Activated naive CD4-positive, alpha-beta T cell treated with anti-CD3 and anti-CD28 coated beads, Interleukin-2, amount 10 ng/mL, durations not matched to agents 7 days and 5 days (primary cell): ENCODE measurements at regions not wholly inside any gene's neighbourhood (a gene's known extent, or its start where the extent isn't known, plus 50 kb on each side); places are given as distances from the start of the nearest gene placed in this dataset.
"Not testable (repeated sequence)": the region's sequence is repeated elsewhere in the genome, so short reads cannot be mapped to it uniquely, and the experiment has no call there.

ENCODE experiments used
- CTCF ChIA-PET: fragments of 350-600 bp; sonication (Branson Sonifier 250); formaldehyde crosslinking; loops from one replicate; lab custom pipeline; 2021; ENCODE audit warnings: antibody characterized with exemption; lab: Charles Lee
- DNase-seq: peaks from one replicate; pipeline ENCODE4 v3.0.0-alpha.2; 2020
- H3K27ac Mint-ChIP-seq: one replicate; pipeline ENCODE4 v1.8.0; 2021; ENCODE audit warnings: mild to moderate bottlenecking, moderate library complexity, mixed read lengths
- H3K27me3 Mint-ChIP-seq: one replicate; pipeline ENCODE4 v1.8.0; 2021; ENCODE audit warnings: mild to moderate bottlenecking, mixed read lengths
- H3K36me3 Mint-ChIP-seq: one replicate; pipeline ENCODE4 v1.8.0; 2021; ENCODE audit warnings: mixed read lengths
- H3K4me1 Mint-ChIP-seq: one replicate; pipeline ENCODE4 v1.8.0; 2021; ENCODE audit warnings: mixed read lengths
- H3K4me3 Mint-ChIP-seq: one replicate; pipeline ENCODE4 v1.8.0; 2021; ENCODE audit warnings: mild to moderate bottlenecking, moderate library complexity, mixed read lengths
- H3K9me3 Mint-ChIP-seq: one replicate; pipeline ENCODE4 v1.8.0; 2021; ENCODE audit warnings: mixed read lengths

DNA sequence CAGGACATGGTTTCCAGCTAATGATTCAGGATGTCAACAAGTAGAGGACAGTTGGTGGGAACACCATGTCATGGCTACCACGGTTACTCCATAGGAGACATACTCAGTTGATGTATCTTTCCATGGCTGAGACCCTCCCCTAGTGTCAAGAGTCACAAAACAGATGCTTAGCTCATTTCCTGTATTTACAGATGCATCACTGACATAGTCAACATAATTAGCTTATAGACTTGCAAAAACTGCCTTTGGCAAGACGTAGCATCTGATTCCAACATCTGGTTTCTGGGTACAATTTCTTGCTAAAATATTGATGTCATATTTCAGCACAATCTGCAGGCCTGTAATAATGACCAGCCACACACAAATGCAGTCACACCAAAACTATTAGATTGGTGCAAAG, 550.3 kb downstream of the FAM181B start:
- H3K36me3 Mint-ChIP-seq, result no peaks in the 10 kb centered on the region
- CTCF ChIA-PET, result no interaction called here
- H3K27ac Mint-ChIP-seq, result no peak overlapping the region
- no peak for DNase-seq
- no peaks in the 10 kb centered on the region for H3K9me3 Mint-ChIP-seq
- H3K27me3 Mint-ChIP-seq, result no peaks in the 10 kb centered on the region
- no peaks in the 10 kb centered on the region for H3K4me1 Mint-ChIP-seq
- no peak overlapping the region for H3K4me3 Mint-ChIP-seq

DNA sequence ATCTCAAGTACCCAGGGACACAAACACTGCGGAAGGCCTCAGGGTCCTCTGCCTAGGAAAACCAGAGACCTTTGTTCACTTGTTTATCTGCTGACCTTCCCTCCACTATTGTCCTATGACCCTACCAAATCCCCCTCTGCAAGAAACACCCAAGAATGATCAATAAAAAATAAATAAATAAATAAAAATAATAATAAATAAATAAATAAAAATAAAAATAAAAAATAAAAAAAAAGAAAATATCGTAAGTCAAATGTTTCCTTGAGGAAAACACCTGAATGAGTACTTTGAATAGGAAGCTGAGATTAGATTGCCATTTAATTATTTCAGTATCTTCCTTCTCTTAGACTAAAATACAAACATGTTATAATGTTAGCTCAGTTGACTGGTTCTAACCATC, 551.0 kb downstream of the FAM181B start:
- H3K9me3 Mint-ChIP-seq, H3K4me3 Mint-ChIP-seq, H3K27ac Mint-ChIP-seq, H3K27me3 Mint-ChIP-seq, DNase-seq, H3K4me1 Mint-ChIP-seq, CTCF ChIA-PET, H3K36me3 Mint-ChIP-seq: not testable (repeated sequence)

DNA sequence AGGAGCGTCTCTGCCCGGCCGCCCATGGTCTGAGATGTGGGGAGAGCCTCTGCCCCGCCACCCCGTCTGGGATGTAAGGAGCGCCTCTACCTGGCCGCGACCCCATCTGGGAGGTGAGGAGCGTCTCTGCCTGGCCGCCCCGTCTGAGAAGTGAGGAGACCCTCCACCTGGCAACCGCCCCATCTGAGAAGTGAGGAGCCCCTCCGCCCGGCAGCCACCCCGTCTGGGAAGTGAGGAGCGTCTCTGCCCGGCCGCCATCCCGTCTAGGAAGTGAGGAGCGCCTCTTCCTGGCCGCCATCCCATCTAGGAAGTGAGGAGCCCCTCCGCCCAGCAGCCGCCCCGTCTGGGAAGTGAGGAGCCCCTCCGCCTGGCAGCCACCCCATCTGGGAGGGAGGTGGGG, 551.9 kb downstream of the FAM181B start:
- CTCF ChIA-PET, H3K4me1 Mint-ChIP-seq, H3K36me3 Mint-ChIP-seq, H3K9me3 Mint-ChIP-seq, DNase-seq, H3K4me3 Mint-ChIP-seq, H3K27me3 Mint-ChIP-seq, H3K27ac Mint-ChIP-seq: not testable (repeated sequence)

DNA sequence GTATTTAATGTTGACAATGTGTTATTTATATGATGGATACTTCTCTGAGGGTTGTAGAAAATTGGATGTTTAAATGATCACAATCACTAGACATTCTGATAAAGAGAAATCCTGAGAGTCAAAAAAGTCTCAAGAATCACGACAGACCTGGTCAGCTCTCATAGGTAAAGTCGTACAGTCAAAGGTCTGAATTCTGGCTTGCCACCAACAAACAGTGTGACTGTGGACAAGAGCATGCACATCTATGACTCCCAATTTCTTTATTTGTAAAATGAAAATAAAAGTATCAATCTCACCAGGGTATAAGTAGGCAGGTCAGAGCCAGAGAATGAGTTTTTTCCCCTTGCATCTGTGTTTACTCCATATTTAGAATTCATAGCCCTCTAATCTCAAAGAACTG, 556.7 kb downstream of the FAM181B start:
- Mint-ChIP-seq H3K27me3 (no peaks in the 10 kb centered on the region), H3K27ac (no peak overlapping the region), H3K4me3 (no peak overlapping the region), H3K9me3 (no peaks in the 10 kb centered on the region), H3K36me3 (no peaks in the 10 kb centered on the region), H3K4me1 (no peaks in the 10 kb centered on the region)
- DNase-seq, result no peak
- CTCF ChIA-PET, result no interaction called here

DNA sequence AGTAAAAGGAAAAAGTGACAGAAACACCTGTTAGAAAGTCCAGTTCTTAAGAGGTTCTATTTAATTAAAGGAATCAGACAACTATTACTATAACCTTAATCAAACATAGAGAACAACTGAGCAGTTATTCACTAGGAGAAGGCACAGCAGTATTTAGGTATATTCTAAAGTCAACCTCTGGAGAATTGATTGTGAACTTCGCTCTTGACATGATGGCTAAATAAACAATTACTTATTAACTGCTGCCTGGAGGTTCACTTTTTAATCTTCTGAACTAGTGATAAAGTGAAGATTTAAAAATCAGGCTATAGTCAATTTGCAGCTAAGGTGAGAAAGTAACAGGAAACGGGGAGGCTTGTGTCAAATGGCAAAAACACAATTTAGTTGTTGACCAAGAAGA, 557.3 kb downstream of the FAM181B start:
- no peak for DNase-seq
- H3K36me3 Mint-ChIP-seq, result no peaks in the 10 kb centered on the region
- H3K4me1 Mint-ChIP-seq, result no peaks in the 10 kb centered on the region
- CTCF ChIA-PET, result no interaction called here
- H3K9me3 Mint-ChIP-seq, result no peaks in the 10 kb centered on the region
- H3K27me3 Mint-ChIP-seq, result no peaks in the 10 kb centered on the region
- no peak overlapping the region for H3K4me3 Mint-ChIP-seq
- H3K27ac Mint-ChIP-seq, result no peak overlapping the region

DNA sequence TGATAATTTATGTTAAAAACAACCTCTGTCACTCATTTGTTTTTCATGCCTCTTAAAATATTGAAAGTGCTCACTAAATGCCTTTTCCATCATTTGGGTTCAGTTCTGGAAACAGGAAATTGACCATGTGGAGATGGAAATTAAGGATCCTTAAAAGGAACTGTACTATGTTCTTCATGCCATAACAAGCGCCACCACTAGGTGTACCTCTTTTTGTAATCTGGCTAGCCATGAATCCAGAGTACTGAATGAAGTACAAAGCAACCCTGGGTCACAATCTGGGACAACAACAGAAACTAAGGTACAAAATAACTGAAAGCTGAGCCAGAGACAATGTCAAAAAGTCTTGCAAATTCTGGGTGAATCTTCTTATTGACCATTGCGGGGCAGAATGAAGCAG, 559.1 kb downstream of the FAM181B start:
- Mint-ChIP-seq H3K4me1 (no peaks in the 10 kb centered on the region), H3K9me3 (no peaks in the 10 kb centered on the region), H3K4me3 (no peak overlapping the region), H3K27ac (no peak overlapping the region), H3K36me3 (no peaks in the 10 kb centered on the region), H3K27me3 (no peaks in the 10 kb centered on the region)
- CTCF ChIA-PET, result no interaction called here
- DNase-seq, result no peak

DNA sequence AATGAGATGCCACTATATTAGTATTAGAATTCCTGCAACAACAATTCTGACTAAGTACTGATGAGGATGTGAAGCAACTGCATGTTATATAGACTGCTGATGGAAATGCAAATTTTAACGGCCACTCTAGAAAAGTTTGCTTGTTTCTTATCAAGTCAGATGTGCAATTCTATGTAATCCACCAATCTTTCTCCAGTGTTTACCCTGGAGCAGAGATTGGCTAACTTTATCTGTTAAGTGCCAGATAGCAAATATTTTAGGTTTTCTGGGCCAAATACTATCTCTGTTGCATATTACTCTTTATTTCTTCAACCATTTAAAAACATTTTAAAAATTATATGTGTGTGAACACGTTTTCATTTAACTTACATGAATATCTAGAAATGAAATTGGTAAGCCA, 586.9 kb downstream of the FAM181B start:
- H3K4me1 Mint-ChIP-seq, result no peaks in the 10 kb centered on the region
- no peak for DNase-seq
- no peaks in the 10 kb centered on the region for H3K36me3 Mint-ChIP-seq
- H3K9me3 Mint-ChIP-seq, result no peaks in the 10 kb centered on the region
- no peak overlapping the region for H3K4me3 Mint-ChIP-seq
- CTCF ChIA-PET, result no interaction called here
- H3K27ac Mint-ChIP-seq, result no peak overlapping the region
- H3K27me3 Mint-ChIP-seq, result no peaks in the 10 kb centered on the region

DNA sequence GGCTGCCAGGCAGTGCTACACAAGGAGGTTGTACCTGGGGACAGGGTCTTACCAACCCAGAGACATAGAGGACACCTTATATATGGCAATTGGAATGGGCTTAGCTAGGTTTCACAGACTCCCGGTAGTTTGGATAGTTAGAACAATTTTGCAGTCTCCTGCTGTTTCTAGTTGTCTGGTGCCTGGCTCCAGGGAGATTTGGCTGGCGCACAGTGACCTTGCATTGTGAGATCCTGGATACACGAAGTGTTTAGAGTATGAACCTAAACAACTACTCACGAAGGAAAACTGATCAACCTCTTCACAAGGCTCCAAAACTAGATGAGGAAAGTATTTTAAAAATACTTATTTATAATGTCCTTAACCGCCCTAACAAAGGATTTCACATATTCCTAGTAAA, 614.7 kb downstream of the FAM181B start:
- Mint-ChIP-seq H3K4me3 (no peak overlapping the region), H3K27me3 (no peaks in the 10 kb centered on the region), H3K36me3 (no peaks in the 10 kb centered on the region), H3K27ac (no peak overlapping the region), H3K4me1 (no peaks in the 10 kb centered on the region), H3K9me3 (no peaks in the 10 kb centered on the region)
- CTCF ChIA-PET, result no interaction called here
- no peak for DNase-seq

DNA sequence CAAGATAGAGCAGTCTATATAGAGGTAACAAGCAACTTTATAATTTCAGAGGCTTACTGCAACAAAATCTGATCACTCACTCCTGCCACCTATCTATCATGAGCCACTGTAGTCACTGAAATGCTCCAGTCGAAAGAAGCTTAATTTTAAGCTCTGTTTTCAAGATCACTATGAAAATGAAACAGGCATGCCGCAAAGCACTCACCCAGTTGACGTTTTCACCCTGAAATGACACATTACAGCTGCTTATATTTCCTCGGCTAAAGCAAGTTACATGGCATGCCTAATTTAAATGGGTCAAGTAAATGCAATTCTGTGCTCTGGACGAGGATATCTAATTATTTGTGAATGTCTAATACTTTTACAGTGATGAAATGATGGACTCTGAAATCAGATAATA, 616.3 kb downstream of the FAM181B start:
- H3K9me3 Mint-ChIP-seq, result no peaks in the 10 kb centered on the region
- no peaks in the 10 kb centered on the region for H3K27me3 Mint-ChIP-seq
- no peak overlapping the region for H3K4me3 Mint-ChIP-seq
- DNase-seq, result no peak
- H3K4me1 Mint-ChIP-seq, result no peaks in the 10 kb centered on the region
- no peak overlapping the region for H3K27ac Mint-ChIP-seq
- H3K36me3 Mint-ChIP-seq, result no peaks in the 10 kb centered on the region
- CTCF ChIA-PET, result no interaction called here

DNA sequence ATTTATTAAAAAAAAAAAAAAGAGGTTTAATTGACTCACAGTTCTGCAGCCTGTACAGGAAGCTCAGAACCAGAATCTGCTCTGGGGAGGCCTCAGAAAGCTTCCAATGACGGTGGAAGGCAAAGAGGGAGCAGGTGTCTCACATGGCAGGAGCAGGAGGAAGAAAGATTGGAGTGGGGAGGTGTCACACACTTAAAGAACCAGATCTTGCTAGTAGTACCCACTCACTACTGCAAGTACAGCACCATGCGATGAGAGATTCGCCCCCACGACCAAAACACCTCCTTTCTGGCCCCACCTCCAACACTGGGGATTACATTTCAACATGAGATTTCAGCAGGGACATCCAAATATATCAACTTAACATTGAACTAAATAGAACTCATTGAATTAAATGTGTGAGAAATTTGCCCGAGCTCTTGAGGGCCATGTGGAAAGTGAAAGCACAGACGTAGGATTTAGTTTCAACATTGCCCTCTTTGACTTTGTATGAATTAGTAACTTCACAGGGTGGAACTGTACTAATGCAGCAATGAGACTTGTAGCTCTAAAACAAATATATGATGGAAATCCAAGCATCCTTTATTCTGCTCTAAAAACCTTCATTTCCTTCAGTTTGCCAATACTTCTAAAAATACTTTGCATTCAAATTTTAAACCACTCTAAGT, 628.2 kb downstream of the FAM181B start:
- Mint-ChIP-seq H3K27me3 (no peaks in the 10 kb centered on the region), H3K4me3 (no peak overlapping the region), H3K4me1 (no peaks in the 10 kb centered on the region), H3K27ac (no peak overlapping the region), H3K9me3 (no peaks in the 10 kb centered on the region), H3K36me3 (no peaks in the 10 kb centered on the region)
- no peak for DNase-seq
- CTCF ChIA-PET, result no interaction called here

DNA sequence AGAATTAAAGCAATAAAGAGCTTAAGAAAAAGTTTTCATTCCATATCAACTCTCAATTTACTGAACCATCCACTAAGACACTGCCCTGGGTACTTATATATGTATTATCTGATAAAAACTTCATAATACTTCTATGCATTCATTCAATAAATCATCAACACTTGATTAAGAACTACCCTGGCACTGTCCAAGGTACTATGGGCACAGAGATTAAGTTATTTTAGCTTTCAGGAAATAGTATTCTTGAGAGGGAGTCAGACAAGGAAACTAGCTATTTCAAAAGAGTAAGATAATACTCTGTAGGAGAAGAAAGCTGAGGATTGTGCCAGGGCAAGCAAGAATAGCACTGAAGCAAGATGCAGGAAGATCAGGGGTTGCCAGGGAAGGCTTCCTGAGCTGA, 640.8 kb downstream of the FAM181B start:
- H3K9me3 Mint-ChIP-seq, result no peaks in the 10 kb centered on the region
- no peak overlapping the region for H3K4me3 Mint-ChIP-seq
- H3K4me1 Mint-ChIP-seq, result no peaks in the 10 kb centered on the region
- no peaks in the 10 kb centered on the region for H3K27me3 Mint-ChIP-seq
- CTCF ChIA-PET, result no interaction called here
- no peaks in the 10 kb centered on the region for H3K36me3 Mint-ChIP-seq
- no peak for DNase-seq
- H3K27ac Mint-ChIP-seq, result no peak overlapping the region

DNA sequence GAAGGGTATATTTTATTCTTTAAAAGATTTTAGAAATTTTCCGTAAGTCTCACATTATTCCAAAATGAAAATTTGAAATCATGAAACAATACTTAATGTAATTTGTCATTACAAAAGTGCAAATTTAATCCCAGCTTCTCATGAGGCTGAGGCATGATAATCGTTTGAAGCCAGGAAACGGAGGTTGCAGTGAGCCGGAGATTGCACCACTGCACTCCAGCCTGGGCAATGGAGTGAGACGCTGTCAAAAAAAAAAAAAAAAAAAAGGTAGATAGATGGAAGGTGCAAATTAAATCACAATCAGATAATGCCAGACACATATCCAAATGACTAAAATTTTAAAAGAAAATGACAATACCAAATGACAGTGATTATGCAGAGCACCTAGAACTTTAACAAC, 644.2 kb downstream of the FAM181B start:
- no peak for DNase-seq
- CTCF ChIA-PET, result no interaction called here
- H3K9me3 Mint-ChIP-seq, result no peaks in the 10 kb centered on the region
- no peak overlapping the region for H3K4me3 Mint-ChIP-seq
- no peaks in the 10 kb centered on the region for H3K36me3 Mint-ChIP-seq
- no peak overlapping the region for H3K27ac Mint-ChIP-seq
- no peaks in the 10 kb centered on the region for H3K4me1 Mint-ChIP-seq
- no peaks in the 10 kb centered on the region for H3K27me3 Mint-ChIP-seq

DNA sequence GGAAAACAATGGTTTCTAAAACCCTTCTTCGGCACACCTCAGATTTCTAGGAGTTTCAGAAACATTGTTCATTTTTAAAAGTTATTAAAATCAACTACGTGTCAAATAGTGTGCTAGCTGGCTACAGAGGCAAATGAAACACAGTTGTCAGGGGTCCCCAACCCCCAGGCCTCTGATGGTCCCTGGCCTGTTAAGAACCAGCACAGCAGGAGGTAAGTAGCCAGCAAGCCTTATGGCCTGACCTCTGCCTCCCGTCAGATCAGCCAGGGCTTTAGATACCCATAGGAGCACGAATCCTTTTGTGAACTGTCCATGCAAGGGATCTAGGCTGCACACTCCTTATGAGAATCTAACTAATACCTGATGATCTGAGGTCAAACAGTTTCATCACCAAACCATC, 648.2 kb downstream of the FAM181B start:
- Mint-ChIP-seq H3K9me3 (no peaks in the 10 kb centered on the region), H3K36me3 (no peaks in the 10 kb centered on the region), H3K4me1 (no peaks in the 10 kb centered on the region), H3K4me3 (no peak overlapping the region), H3K27me3 (no peaks in the 10 kb centered on the region), H3K27ac (no peak overlapping the region)
- DNase-seq, result no peak
- CTCF ChIA-PET, result no interaction called here

DNA sequence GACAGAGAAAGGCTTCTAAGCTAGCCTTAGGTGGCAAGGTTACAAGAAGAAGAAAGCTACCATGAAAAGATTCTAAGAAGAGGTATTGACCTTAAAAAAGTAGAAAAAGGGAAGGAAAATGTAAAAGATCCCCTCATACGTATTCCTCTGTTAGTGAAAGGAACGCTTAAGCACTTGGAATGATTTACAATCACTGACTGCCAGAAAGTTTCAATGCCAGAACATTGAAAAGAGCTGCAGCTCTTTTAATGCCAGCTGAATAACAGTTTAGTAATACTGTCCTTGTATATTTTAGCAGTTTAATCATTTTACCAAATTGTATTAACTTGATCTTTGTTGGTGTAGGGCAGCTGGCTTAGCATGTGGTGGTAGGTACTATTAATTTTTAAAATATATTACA, 650.7 kb downstream of the FAM181B start:
- Mint-ChIP-seq H3K9me3 (no peaks in the 10 kb centered on the region), H3K36me3 (no peaks in the 10 kb centered on the region), H3K4me1 (no peaks in the 10 kb centered on the region), H3K27me3 (no peaks in the 10 kb centered on the region), H3K27ac (no peak overlapping the region), H3K4me3 (no peak overlapping the region)
- no peak for DNase-seq
- CTCF ChIA-PET, result no interaction called here

DNA sequence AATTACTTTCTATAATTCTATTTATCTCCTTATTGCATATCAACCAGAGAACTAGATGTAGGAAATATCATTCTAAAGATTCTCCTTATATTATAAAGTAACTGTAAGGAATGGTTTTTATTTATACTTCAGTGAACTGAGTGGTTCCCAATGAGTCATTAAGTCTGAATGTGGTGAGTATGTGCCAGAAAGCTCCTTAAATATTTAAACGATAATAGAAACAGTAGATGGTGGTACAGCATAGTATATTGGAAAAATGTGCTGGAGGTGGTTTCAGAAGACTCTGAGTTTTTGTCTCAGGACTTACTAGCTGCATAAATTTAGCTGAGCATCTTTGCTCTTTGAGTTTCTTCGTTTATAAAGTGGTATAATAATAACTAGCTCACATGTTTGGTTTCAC, 653.5 kb downstream of the FAM181B start:
- CTCF ChIA-PET, result no interaction called here
- Mint-ChIP-seq H3K27me3 (no peaks in the 10 kb centered on the region), H3K4me3 (no peak overlapping the region), H3K9me3 (no peaks in the 10 kb centered on the region), H3K36me3 (no peaks in the 10 kb centered on the region), H3K27ac (no peak overlapping the region), H3K4me1 (no peaks in the 10 kb centered on the region)
- no peak for DNase-seq

DNA sequence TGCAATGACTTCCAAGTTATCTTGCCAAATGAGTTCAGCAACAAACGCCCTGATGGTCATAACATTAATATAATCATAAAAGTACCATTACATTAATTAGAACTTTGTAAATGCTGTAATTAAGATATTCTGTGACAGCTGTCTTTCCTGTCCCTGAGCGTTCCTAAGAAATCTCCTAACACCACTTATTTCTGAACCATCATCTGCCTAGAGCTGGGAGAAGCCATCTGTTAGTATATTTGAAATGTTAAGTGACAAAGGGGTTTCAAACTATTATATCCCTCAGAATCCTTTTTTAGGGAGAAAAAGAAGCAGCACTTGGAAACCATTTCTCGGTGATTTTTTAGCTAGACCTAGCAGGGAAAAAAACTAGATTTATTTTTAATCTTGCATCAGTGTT, 657.5 kb downstream of the FAM181B start:
- CTCF ChIA-PET, result no interaction called here
- Mint-ChIP-seq H3K4me1 (no peaks in the 10 kb centered on the region), H3K27ac (no peak overlapping the region), H3K36me3 (no peaks in the 10 kb centered on the region), H3K4me3 (no peak overlapping the region), H3K27me3 (no peaks in the 10 kb centered on the region), H3K9me3 (no peaks in the 10 kb centered on the region)
- no peak for DNase-seq
